ENCODE measurements at regions not wholly inside any gene's neighbourhood (a gene's known extent, or its start where the extent isn't known, plus 50 kb on each side); places are given as distances from the start of the nearest gene placed in this dataset.

DNA sequence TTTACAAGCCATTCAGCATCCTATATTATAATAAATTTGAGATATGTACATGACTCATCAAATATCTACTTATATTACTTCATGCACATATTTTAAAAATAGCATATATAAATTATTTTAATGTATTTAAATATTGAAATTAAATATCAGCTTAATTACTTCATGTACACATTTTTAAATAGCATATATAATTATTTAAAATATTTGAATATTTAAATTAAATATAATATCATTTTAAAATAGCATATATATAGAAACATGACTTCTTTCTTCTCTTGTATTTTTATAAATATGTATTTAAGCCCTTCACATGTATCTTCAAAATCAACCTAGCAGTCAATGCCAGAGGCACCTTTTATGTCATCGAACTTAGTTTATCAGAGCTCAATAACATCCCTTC lies 298.8 kb upstream of the DSEL start:
- Histone ChIP-seq H3K4me1 (no peaks in the 10 kb centered on the region), H3K9me3 (no peaks in the 10 kb centered on the region), H3K27ac (no peak overlapping the region), H3K4me3 (no peak overlapping the region), H3K27me3 (no peaks in the 10 kb centered on the region), H3K36me3 (no peaks in the 10 kb centered on the region)
- DNase-seq: no peak
- no peak for TF ChIP-seq POLR2A (IDR thresholded peaks at IDR 0.05)
- TF ChIP-seq, protein P1, sequence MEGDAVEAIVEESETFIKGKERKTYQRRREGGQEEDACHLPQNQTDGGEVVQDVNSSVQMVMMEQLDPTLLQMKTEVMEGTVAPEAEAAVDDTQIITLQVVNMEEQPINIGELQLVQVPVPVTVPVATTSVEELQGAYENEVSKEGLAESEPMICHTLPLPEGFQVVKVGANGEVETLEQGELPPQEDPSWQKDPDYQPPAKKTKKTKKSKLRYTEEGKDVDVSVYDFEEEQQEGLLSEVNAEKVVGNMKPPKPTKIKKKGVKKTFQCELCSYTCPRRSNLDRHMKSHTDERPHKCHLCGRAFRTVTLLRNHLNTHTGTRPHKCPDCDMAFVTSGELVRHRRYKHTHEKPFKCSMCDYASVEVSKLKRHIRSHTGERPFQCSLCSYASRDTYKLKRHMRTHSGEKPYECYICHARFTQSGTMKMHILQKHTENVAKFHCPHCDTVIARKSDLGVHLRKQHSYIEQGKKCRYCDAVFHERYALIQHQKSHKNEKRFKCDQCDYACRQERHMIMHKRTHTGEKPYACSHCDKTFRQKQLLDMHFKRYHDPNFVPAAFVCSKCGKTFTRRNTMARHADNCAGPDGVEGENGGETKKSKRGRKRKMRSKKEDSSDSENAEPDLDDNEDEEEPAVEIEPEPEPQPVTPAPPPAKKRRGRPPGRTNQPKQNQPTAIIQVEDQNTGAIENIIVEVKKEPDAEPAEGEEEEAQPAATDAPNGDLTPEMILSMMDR (IDR thresholded peaks at IDR 0.05): no peak

DNA sequence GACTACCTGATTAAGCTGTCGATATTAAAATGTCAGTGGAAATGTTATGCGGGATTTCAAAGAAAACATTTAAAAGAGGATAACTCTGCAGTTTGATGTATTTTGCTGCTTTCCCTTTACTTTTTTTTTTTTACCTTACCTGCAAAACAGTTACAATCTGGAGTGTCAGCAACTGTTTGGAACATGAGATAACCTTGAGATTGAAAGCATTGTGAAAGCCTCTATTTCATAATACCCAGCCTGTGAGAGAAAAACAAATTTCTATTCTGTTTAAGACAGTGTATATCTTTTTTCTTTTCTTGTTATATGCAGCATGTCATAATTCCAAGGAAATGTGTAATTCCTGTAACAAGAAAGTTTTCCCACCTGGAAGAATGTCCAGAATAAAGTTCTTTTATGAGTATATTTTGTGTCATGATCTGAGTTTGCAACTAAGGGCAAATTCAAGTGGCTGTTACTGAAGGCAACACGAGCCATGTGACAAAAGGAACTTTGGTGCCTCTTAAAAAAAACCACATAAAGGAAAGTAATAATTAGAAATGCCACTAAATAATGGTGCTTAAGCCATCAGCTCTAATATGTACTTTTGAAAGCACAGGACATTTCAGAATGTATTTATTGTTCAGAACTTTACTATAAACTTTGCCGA lies 297.0 kb upstream of the DSEL start:
- TF ChIP-seq, protein P1 (IDR thresholded peaks at IDR 0.05): no peak
- no peak for TF ChIP-seq POLR2A (IDR thresholded peaks at IDR 0.05)
- no peaks in the 10 kb centered on the region for H3K36me3 ChIP-seq
- H3K27me3 ChIP-seq: no peaks in the 10 kb centered on the region
- H3K9me3 ChIP-seq: no peaks in the 10 kb centered on the region
- DNase-seq: no peak
- no peak overlapping the region for H3K4me3 ChIP-seq
- H3K27ac ChIP-seq: no peak overlapping the region
- no peaks in the 10 kb centered on the region for H3K4me1 ChIP-seq

DNA sequence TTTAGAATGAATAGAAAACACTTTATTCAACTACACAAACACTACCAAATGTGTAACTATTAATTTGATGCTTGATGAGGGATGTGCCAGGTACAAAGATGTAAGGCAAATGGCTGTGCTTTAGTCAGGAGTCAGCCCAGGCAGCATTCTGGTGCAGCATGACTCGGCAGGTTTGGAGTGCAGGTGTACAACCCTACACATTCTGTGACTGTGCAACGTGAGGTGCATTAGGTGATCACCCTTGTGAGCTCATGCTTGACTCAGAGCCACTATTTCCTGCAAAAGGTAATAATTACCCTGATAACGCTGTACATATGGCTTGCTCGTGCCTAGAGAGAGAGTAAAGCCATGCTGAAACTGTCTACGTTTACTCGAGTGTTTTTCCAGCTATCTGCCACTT lies 288.7 kb upstream of the DSEL start:
- H3K4me1 ChIP-seq: no peaks in the 10 kb centered on the region
- DNase-seq: no peak
- no peaks in the 10 kb centered on the region for H3K9me3 ChIP-seq
- TF ChIP-seq POLR2A (IDR thresholded peaks at IDR 0.05): no peak
- TF ChIP-seq, protein P1 (IDR thresholded peaks at IDR 0.05): no peak
- H3K27ac ChIP-seq: no peak overlapping the region
- no peak overlapping the region for H3K4me3 ChIP-seq
- no peaks in the 10 kb centered on the region for H3K27me3 ChIP-seq
- H3K36me3 ChIP-seq: no peaks in the 10 kb centered on the region

DNA sequence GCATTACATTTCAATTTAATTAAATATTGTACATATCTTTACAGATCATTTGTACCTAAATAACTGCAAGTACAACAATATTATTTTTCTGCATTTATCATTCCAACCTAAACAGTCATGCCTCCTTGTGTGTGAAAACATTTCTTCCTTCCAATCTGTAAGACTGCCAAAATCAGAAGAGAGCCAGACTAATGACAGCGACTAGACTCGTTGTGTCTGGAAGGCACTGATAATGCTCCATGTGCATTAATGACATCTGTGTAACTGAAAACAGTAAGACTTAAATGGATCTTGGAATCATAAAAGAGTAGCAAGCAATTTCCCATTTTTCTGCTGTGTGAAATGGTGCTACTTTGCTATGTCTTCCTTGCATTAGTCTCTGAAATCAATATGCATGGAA lies 278.0 kb upstream of the DSEL start:
- no peaks in the 10 kb centered on the region for H3K9me3 ChIP-seq
- DNase-seq: no peak
- TF ChIP-seq, protein P1 (IDR thresholded peaks at IDR 0.05): no peak
- TF ChIP-seq POLR2A (IDR thresholded peaks at IDR 0.05): no peak
- no peak overlapping the region for H3K27ac ChIP-seq
- no peaks in the 10 kb centered on the region for H3K36me3 ChIP-seq
- no peak overlapping the region for H3K4me3 ChIP-seq
- no peaks in the 10 kb centered on the region for H3K4me1 ChIP-seq
- no peaks in the 10 kb centered on the region for H3K27me3 ChIP-seq

DNA sequence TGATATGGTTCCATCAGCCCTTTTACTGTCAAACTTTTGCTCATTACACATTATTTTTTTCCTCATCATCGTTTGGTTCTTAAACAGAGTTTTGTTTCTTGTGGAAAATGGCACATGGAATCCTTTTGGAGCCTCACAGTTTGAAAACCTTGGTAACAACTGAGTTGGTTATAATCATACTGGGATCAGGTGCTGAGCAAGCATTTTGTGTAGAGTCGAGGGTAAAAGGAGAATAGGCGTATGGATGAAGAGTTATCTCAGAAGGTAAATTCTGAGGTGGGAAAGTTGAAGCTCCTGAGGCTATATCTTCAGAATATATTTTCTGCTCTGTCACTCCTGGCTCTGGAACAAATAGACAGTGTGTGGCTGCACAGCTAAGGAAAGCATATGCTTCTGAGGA lies 274.0 kb upstream of the DSEL start:
- no peaks in the 10 kb centered on the region for H3K9me3 ChIP-seq
- TF ChIP-seq POLR2A (IDR thresholded peaks at IDR 0.05): no peak
- TF ChIP-seq, protein P1 (IDR thresholded peaks at IDR 0.05): no peak
- no peak overlapping the region for H3K27ac ChIP-seq

DNA sequence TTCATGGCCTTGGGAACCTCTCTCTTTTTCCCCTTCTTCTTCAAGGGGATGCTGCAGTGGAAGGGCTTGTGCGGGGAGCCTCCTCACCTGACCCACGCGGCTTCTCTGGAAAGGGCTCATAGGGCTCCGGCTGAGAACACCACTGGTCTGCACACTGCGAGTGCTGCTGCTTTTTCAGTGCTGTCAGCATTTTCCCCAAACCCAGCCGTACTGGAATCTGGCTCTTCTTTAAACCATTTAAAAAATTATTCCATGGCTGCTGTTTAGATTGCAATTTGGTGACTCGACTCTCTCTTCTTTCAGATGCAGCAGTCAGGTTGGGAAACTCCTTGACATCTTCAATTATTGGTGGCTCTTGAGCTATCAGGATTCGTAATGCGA lies 272.6 kb upstream of the DSEL start:
- Histone ChIP-seq H3K27ac (no peak overlapping the region), H3K27me3 (no peaks in the 10 kb centered on the region), H3K36me3 (no peaks in the 10 kb centered on the region), H3K9me3 (no peaks in the 10 kb centered on the region), H3K4me1 (no peaks in the 10 kb centered on the region), H3K4me3 (no peak overlapping the region)
- DNase-seq: no peak
- TF ChIP-seq, protein P1 (IDR thresholded peaks at IDR 0.05): no peak
- no peak for TF ChIP-seq POLR2A (IDR thresholded peaks at IDR 0.05)

More for the DNA sequence above, 274.0 kb upstream of the DSEL start:
- Histone ChIP-seq H3K36me3 (no peaks in the 10 kb centered on the region), H3K4me3 (no peak overlapping the region), H3K27me3 (no peaks in the 10 kb centered on the region), H3K4me1 (no peaks in the 10 kb centered on the region)
- no peak for DNase-seq

Data from Peyer's patch (tissue), 4 donors.